Neural cell (in vitro differentiated cells): ENCODE measurements at regions not wholly inside any gene's neighbourhood (a gene's known extent, or its start where the extent isn't known, plus 50 kb on each side); places are given as distances from the start of the nearest gene placed in this dataset.

ENCODE experiments used
- H2AFZ ChIP-seq: fragments of 200-600, 300-800 bp; sonication (generic), shearing (Covaris generic); 2 replicates; pipeline ENCODE4 v1.6.0; 2014; ENCODE audit warnings: low read depth, mild to moderate bottlenecking, antibody characterized with exemption, low read length, moderate library complexity
- H3F3A ChIP-seq: fragments of 200-600 bp; shearing (Covaris generic); 2 replicates; pipeline ENCODE4 v1.6.1; 2016; ENCODE audit warnings: mild to moderate bottlenecking, moderate library complexity, mixed read lengths, antibody characterized with exemption, low read length; ENCODE audit not compliant: insufficient read depth, poor library complexity, severe bottlenecking
- H3K27ac ChIP-seq: fragments of 200-600, 300-800 bp; sonication (generic), shearing (Covaris generic); 2 replicates; pipeline ENCODE4 v1.5.1; 2014; ENCODE audit warnings: mild to moderate bottlenecking, low read length, moderate library complexity
- H3K27me3 ChIP-seq: fragments of 300-800, 200-600 bp; sonication (generic), shearing (Covaris generic); 2 replicates; pipeline ENCODE4 v1.6.0; 2014; ENCODE audit warnings: mild to moderate bottlenecking, low read depth, low read length, moderate library complexity; ENCODE audit not compliant: insufficient read depth
- H3K36me3 ChIP-seq: fragments of 300-800, 200-600 bp; sonication (generic), shearing (Covaris generic); 2 replicates; pipeline ENCODE4 v1.5.1; 2014; ENCODE audit warnings: mild to moderate bottlenecking, antibody characterized with exemption, low read length, moderate library complexity; ENCODE audit not compliant: insufficient read depth
- H3K4me2 ChIP-seq: fragments of 300-800, 200-600 bp; sonication (generic), shearing (Covaris generic); 2 replicates; pipeline ENCODE4 v1.6.0; 2014; ENCODE audit warnings: mild to moderate bottlenecking, low read length
- H3K4me3 ChIP-seq: fragments of 300-800, 200-600 bp; sonication (generic), shearing (Covaris generic); 2 replicates; pipeline ENCODE4 v1.5.1; 2014; ENCODE audit warnings: mild to moderate bottlenecking, low read length, moderate library complexity
- H3K79me2 ChIP-seq: fragments of 200-600 bp; shearing (Covaris generic); replicated peaks from 2 replicates; pipeline ENCODE4 v1.6.0; 2014; ENCODE audit warnings: mild to moderate bottlenecking, low read length, moderate library complexity; ENCODE audit not compliant: insufficient read depth
- H3K9ac ChIP-seq: fragments of 300-800, 200-600 bp; sonication (generic), shearing (Covaris generic); 2 replicates; pipeline ENCODE4 v1.6.1; 2016; ENCODE audit warnings: mild to moderate bottlenecking, low read length, mixed read lengths
- H3K9me2 ChIP-seq: fragments of 200-600 bp; shearing (Covaris generic); 2 replicates; pipeline ENCODE4 v1.6.1; 2016; ENCODE audit warnings: mild to moderate bottlenecking, low read length, mixed read lengths; ENCODE audit not compliant: insufficient read depth
- H3K9me3 ChIP-seq: fragments of 200-600, 300-800 bp; sonication (generic), shearing (Covaris generic); 2 replicates; pipeline ENCODE4 v1.6.1; 2016; ENCODE audit warnings: mild to moderate bottlenecking, mixed run types, low read length, moderate library complexity, mixed read lengths
- H4K20me1 ChIP-seq: fragments of 200-600 bp; shearing (Covaris generic); 2 replicates; pipeline ENCODE4 v1.6.1; 2016; ENCODE audit warnings: mild to moderate bottlenecking, mixed run types; ENCODE audit not compliant: insufficient read depth
- CTCF ChIP-seq: fragments of 450-650 bp; IDR thresholded peaks from 2 replicates; pipeline ENCODE4 v1.5.1; 2014; ENCODE audit warnings: antibody characterized with exemption, mild to moderate bottlenecking, moderate library complexity; ENCODE audit not compliant: poor library complexity, severe bottlenecking
- EP300 ChIP-seq: fragments of 450-650 bp; conservative IDR thresholded peaks from 2 replicates; pipeline ENCODE4 v1.6.1; 2014; ENCODE audit warnings: antibody characterized with exemption, mild to moderate bottlenecking, moderate library complexity; ENCODE audit not compliant: poor library complexity, severe bottlenecking
- EZH2 ChIP-seq: fragments of 200-600, 300-800 bp; shearing (Covaris generic), sonication (generic); IDR thresholded peaks from 2 replicates; pipeline ENCODE4 v1.6.1; 2014; ENCODE audit warnings: antibody characterized with exemption, low read length, borderline replicate concordance, mild to moderate bottlenecking; ENCODE audit not compliant: insufficient read depth, poor library complexity, severe bottlenecking
- MXI1 ChIP-seq: fragments of 450-650 bp; conservative IDR thresholded peaks from 2 replicates; pipeline ENCODE4 v1.6.1; 2014; ENCODE audit warnings: antibody characterized with exemption, mild to moderate bottlenecking; ENCODE audit not compliant: poor library complexity, severe bottlenecking
- POLR2AphosphoS5 ChIP-seq: IDR thresholded peaks from 2 replicates; pipeline ENCODE4 v1.6.1; 2012
- RAD21 ChIP-seq: fragments of 450-650 bp; conservative IDR thresholded peaks from 2 replicates; pipeline ENCODE4 v1.6.1; 2014; ENCODE audit warnings: antibody characterized with exemption, mild to moderate bottlenecking, moderate library complexity
- REST ChIP-seq: IDR thresholded peaks from 2 replicates; pipeline ENCODE4 v1.6.1; 2012; ENCODE audit warnings: borderline replicate concordance
- SMC3 ChIP-seq: fragments of 450-650 bp; conservative IDR thresholded peaks from 2 replicates; pipeline ENCODE4 v1.6.1; 2014; ENCODE audit warnings: antibody characterized with exemption, mild to moderate bottlenecking, moderate library complexity; ENCODE audit not compliant: poor library complexity
- TAF1 ChIP-seq: IDR thresholded peaks from 2 replicates; pipeline ENCODE4 v1.6.1; 2012; ENCODE audit warnings: low read depth

- no peak overlapping the region for H3K4me3 ChIP-seq
- H3K9ac ChIP-seq = no peak overlapping the region
- H3K4me2 ChIP-seq = no peak overlapping the region
- H3K79me2 ChIP-seq = no peaks in the 10 kb centered on the region
- no peaks in the 10 kb centered on the region for H3K27me3 ChIP-seq
- no peaks in the 10 kb centered on the region for H3K9me3 ChIP-seq
- no peaks in the 10 kb centered on the region for H4K20me1 ChIP-seq
- no peak overlapping the region for H2AFZ ChIP-seq
- no peak for TF ChIP-seq SMC3
- no peak for TF ChIP-seq MXI1
- TF ChIP-seq REST = no peak
- TF ChIP-seq POLR2AphosphoS5 = no peak
- no peak for TF ChIP-seq EZH2
- no peak for TF ChIP-seq RAD21
- TF ChIP-seq EP300 = no peak
- no peak for TF ChIP-seq TAF1
- TF ChIP-seq CTCF = no peak
- H3K9me2 ChIP-seq = no peaks in the 10 kb centered on the region
- H3K27ac ChIP-seq = no peak overlapping the region
- H3F3A ChIP-seq = no peaks in the 10 kb centered on the region
- no peaks in the 10 kb centered on the region for H3K36me3 ChIP-seq
These were observed 72.8 kb upstream of the PICALM start for GRCh38 chr11:86141727-86142126.

GRCh38 chr11:86140334-86140990 lies 71.6 kb upstream of the PICALM start:
- no peaks in the 10 kb centered on the region for H3K36me3 ChIP-seq
- H3K9ac ChIP-seq = no peak overlapping the region
- H3F3A ChIP-seq = no peaks in the 10 kb centered on the region
- no peaks in the 10 kb centered on the region for H4K20me1 ChIP-seq
- no peak overlapping the region for H2AFZ ChIP-seq
- no peaks in the 10 kb centered on the region for H3K9me3 ChIP-seq
- no peak overlapping the region for H3K4me3 ChIP-seq
- no peaks in the 10 kb centered on the region for H3K9me2 ChIP-seq
- H3K27me3 ChIP-seq = no peaks in the 10 kb centered on the region
- no peak overlapping the region for H3K4me2 ChIP-seq
- H3K79me2 ChIP-seq = no peaks in the 10 kb centered on the region
- H3K27ac ChIP-seq = no peak overlapping the region
- TF ChIP-seq SMC3 (no peak), EP300 (no peak), TAF1 (no peak), CTCF (no peak), REST (no peak), POLR2AphosphoS5 (no peak), RAD21 (no peak), MXI1 (no peak), EZH2 (no peak)
